ENCODE measurements at regions not wholly inside any gene's neighbourhood (a gene's known extent, or its start where the extent isn't known, plus 50 kb on each side); places are given as distances from the start of the nearest gene placed in this dataset.

DNA sequence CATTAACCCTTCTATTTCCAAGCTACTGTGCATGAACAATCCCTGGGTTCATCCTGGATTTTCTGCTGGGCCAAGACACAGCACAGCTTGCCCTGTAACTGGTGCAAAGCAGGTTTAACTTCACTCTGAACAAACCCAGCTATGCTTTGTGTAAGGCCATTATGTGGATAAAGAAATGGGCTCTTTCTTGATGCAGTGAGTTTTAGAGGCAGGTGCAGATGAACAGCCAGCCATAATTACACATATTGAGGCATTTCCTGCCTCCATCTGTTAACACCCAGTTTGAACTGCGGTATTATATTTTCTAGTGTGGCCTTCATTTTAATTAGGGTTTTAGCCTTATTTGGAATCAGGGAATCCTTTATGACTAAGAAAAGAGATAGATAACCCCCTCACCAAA, 68.7 kb upstream of the ARX start:
- TF ChIP-seq NRL (CRISPR knock-in tag; IDR thresholded peaks at IDR 0.05; ENCODE audit: borderline replicate concordance) (no peak), RAD51 (IDR thresholded peaks at IDR 0.05; ENCODE audit: borderline replicate concordance) (no peak), ATF1 (CRISPR knock-in tag; IDR thresholded peaks at IDR 0.05) (no peak), U2AF2 (IDR thresholded peaks at IDR 0.05; ENCODE audit: low read depth, low read length) (no peak)
- TF ChIP-seq, protein P1, sequence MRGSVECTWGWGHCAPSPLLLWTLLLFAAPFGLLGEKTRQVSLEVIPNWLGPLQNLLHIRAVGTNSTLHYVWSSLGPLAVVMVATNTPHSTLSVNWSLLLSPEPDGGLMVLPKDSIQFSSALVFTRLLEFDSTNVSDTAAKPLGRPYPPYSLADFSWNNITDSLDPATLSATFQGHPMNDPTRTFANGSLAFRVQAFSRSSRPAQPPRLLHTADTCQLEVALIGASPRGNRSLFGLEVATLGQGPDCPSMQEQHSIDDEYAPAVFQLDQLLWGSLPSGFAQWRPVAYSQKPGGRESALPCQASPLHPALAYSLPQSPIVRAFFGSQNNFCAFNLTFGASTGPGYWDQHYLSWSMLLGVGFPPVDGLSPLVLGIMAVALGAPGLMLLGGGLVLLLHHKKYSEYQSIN (CRISPR knock-in tag; IDR thresholded peaks at IDR 0.05; ENCODE audit: borderline replicate concordance) = no peak
- in situ Hi-C loops (cut with HindIII; ENCODE audit: extremely low pct_ligation_motif_present, low pct_unique_long_range_greater_than_20kb) = no loop called here
- ATAC-seq (no peak), DNase-seq (ENCODE audit: low spot score) (no peak), FAIRE-seq (no peak)
- H3K4me1 ChIP-seq (ENCODE audit: insufficient read depth, low read length) = no peaks in the 10 kb centered on the region
- no peak overlapping the region for H3K4me3 ChIP-seq (replicated peaks in 1 of 3; ENCODE audit: insufficient read depth in 1 of 3, low read depth in 2 of 3, low read length in 3 of 3)
- ChIA-PET POLR2A (no interaction called here), CTCF (ENCODE audit: low intra/inter-chr PET ratio, low total read pairs) (no interaction called here)
- intact Hi-C loops (cut with micrococcal nuclease; ENCODE audit: unreplicated experiment) = no loop called here
- H2AFZ ChIP-seq (ENCODE audit: low read length) = no peak overlapping the region
- H3K27ac ChIP-seq (ENCODE audit: extremely low read length, insufficient read depth, low read length) = no peak overlapping the region
- H3K9me3 ChIP-seq (ENCODE audit: low read length) = no peaks in the 10 kb centered on the region
- H3K27me3 ChIP-seq (ENCODE audit: control insufficient read depth in 1 of 2, insufficient read depth in 2 of 2, low read length in 2 of 2) = no peaks in the 10 kb centered on the region
- no peaks in the 10 kb centered on the region for H3K79me2 ChIP-seq (ENCODE audit: insufficient read depth, low read length)
- H3K4me2 ChIP-seq (ENCODE audit: low read depth, low read length) = no peak overlapping the region
- 100% methylated on average over 1 of the region's 1 CpG for WGBS (ENCODE audit: low lambda C conversion rate)
- no TSS peak for BruUV-seq (replicated peaks)
- no peaks in the 10 kb centered on the region for H4K20me1 ChIP-seq (ENCODE audit: insufficient read depth, low read length)
- no peak overlapping the region for H3K9ac ChIP-seq (ENCODE audit: insufficient read depth, low read depth, low read length)
- no peaks in the 10 kb centered on the region for H3K36me3 ChIP-seq (replicated peaks in 1 of 2; ENCODE audit: control insufficient read depth in 1 of 2, insufficient read depth in 2 of 2, low read length in 2 of 2)

DNA sequence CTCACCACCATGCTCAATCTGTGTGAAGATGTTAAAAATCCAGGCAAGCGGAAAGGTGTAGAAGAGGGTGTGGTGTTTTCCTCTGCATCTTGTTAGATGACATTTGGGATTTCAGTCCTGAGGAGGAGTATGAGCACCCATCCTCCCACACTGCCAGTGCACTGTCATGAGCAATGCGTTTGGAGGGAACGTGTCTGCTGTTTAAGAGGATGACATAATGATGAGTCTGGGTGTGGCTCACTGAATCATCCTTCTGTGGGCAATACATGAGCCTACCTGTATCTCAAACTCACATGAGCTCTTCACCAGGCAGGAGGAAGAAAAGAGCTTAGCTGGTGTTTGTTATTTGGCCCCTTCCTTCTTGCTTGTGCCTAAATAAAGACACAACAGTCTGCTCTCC, 67.9 kb upstream of the ARX start:
- no peaks in the 10 kb centered on the region for H3K36me3 ChIP-seq (replicated peaks in 1 of 2; ENCODE audit: control insufficient read depth in 1 of 2, insufficient read depth in 2 of 2, low read length in 2 of 2)
- ChIA-PET POLR2A (no interaction called here), CTCF (ENCODE audit: low intra/inter-chr PET ratio, low total read pairs) (no interaction called here)
- no peak for ATAC-seq
- no peak for FAIRE-seq
- no peak overlapping the region for H3K4me2 ChIP-seq (ENCODE audit: low read depth, low read length)
- BruUV-seq (replicated peaks) = no TSS peak
- intact Hi-C loops (cut with micrococcal nuclease; ENCODE audit: unreplicated experiment) = no loop called here
- no peaks in the 10 kb centered on the region for H3K9me3 ChIP-seq (ENCODE audit: low read length)
- no peak overlapping the region for H3K4me3 ChIP-seq (replicated peaks in 1 of 3; ENCODE audit: insufficient read depth in 1 of 3, low read depth in 2 of 3, low read length in 3 of 3)
- TF ChIP-seq ZNF552 (CRISPR knock-in tag; IDR thresholded peaks at IDR 0.05; ENCODE audit: borderline replicate concordance) (no peak), TEAD2 (CRISPR knock-in tag; IDR thresholded peaks at IDR 0.05) (no peak), REPIN1 (CRISPR knock-in tag; IDR thresholded peaks at IDR 0.05; ENCODE audit: borderline replicate concordance, low read depth) (no peak), CBX1 (IDR thresholded peaks at IDR 0.05; ENCODE audit: low read depth) (no peak), ZNF33B (CRISPR knock-in tag; IDR thresholded peaks at IDR 0.05) (no peak), ZSCAN31 (CRISPR knock-in tag; IDR thresholded peaks at IDR 0.05; ENCODE audit: low read depth) (no peak), ZFAT (CRISPR knock-in tag; conservative IDR thresholded peaks at IDR 0.05) (no peak), ZNF333 (CRISPR knock-in tag; IDR thresholded peaks at IDR 0.05; ENCODE audit: borderline replicate concordance) (no peak), ZBTB7B (CRISPR knock-in tag; IDR thresholded peaks at IDR 0.05) (no peak), ZNF382 (CRISPR knock-in tag; IDR thresholded peaks at IDR 0.05; ENCODE audit: borderline replicate concordance) (no peak), REXO4 (CRISPR knock-in tag; IDR thresholded peaks at IDR 0.05; ENCODE audit: borderline replicate concordance) (no peak)
- TF ChIP-seq, protein P2, sequence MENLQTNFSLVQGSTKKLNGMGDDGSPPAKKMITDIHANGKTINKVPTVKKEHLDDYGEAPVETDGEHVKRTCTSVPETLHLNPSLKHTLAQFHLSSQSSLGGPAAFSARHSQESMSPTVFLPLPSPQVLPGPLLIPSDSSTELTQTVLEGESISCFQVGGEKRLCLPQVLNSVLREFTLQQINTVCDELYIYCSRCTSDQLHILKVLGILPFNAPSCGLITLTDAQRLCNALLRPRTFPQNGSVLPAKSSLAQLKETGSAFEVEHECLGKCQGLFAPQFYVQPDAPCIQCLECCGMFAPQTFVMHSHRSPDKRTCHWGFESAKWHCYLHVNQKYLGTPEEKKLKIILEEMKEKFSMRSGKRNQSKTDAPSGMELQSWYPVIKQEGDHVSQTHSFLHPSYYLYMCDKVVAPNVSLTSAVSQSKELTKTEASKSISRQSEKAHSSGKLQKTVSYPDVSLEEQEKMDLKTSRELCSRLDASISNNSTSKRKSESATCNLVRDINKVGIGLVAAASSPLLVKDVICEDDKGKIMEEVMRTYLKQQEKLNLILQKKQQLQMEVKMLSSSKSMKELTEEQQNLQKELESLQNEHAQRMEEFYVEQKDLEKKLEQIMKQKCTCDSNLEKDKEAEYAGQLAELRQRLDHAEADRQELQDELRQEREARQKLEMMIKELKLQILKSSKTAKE (CRISPR knock-in tag; IDR thresholded peaks at IDR 0.05; ENCODE audit: borderline replicate concordance) = no peak
- H3K4me1 ChIP-seq (ENCODE audit: insufficient read depth, low read length) = no peaks in the 10 kb centered on the region
- in situ Hi-C loops (cut with HindIII; ENCODE audit: extremely low pct_ligation_motif_present, low pct_unique_long_range_greater_than_20kb) = no loop called here
- no peak overlapping the region for H2AFZ ChIP-seq (ENCODE audit: low read length)
- H3K27ac ChIP-seq (ENCODE audit: extremely low read length, insufficient read depth, low read length) = no peak overlapping the region
- H3K9ac ChIP-seq (ENCODE audit: insufficient read depth, low read depth, low read length) = no peak overlapping the region
- H3K27me3 ChIP-seq (ENCODE audit: control insufficient read depth in 1 of 2, insufficient read depth in 2 of 2, low read length in 2 of 2) = no peaks in the 10 kb centered on the region
- no peak for DNase-seq (ENCODE audit: low spot score)
- H4K20me1 ChIP-seq (ENCODE audit: insufficient read depth, low read length) = no peaks in the 10 kb centered on the region
- H3K79me2 ChIP-seq (ENCODE audit: insufficient read depth, low read length) = no peaks in the 10 kb centered on the region
- 92% methylated on average over 1 of the region's 3 CpGs for WGBS (ENCODE audit: low lambda C conversion rate)

All from HepG2 (cell line).